GM12891 (cell line): ENCODE measurements at regions not wholly inside any gene's neighbourhood (a gene's known extent, or its start where the extent isn't known, plus 50 kb on each side); places are given as distances from the start of the nearest gene placed in this dataset.
"Not testable (repeated sequence)": the region's sequence is repeated elsewhere in the genome, so short reads cannot be mapped to it uniquely, and the experiment has no call there.

Source experiments
- DNase-seq: peaks from one replicate; pipeline ENCODE4 v3.0.0; 2011; ENCODE audit warnings: low spot score; ENCODE audit not compliant: insufficient read length
- FAIRE-seq: peaks from 2 replicates; lab custom pipeline; 2011; peaks lifted over from hg19 to GRCh38; lab: Jason Lieb, UNC
- PAX5 ChIP-seq: IDR thresholded peaks from 2 replicates; pipeline ENCODE4 v1.6.1; 2011; ENCODE audit warnings: low read length, moderate library complexity, mild to moderate bottlenecking; ENCODE audit not compliant: insufficient read depth, severe bottlenecking
- POLR2A ChIP-seq: IDR thresholded peaks from 2 replicates; pipeline ENCODE4 v1.6.1; 2011; ENCODE audit warnings: low read depth, low read length, control low read depth
- POLR2AphosphoS5 ChIP-seq: IDR thresholded peaks from 2 replicates; pipeline ENCODE4 v1.6.1; 2011; ENCODE audit warnings: low read depth, low read length, control low read depth
- POU2F2 ChIP-seq: IDR thresholded peaks from 2 replicates; pipeline ENCODE4 v1.6.1; 2011; ENCODE audit warnings: low read depth, mild to moderate bottlenecking, control low read depth, low read length, moderate library complexity
- SPI1 ChIP-seq: IDR thresholded peaks from 2 replicates; pipeline ENCODE4 v1.6.1; 2011; ENCODE audit warnings: low read depth, low read length, control low read depth
- TAF1 ChIP-seq: IDR thresholded peaks from 2 replicates; pipeline ENCODE4 v1.6.1; 2011; ENCODE audit warnings: low read depth, low read length, control low read depth

GRCh38 chr2:95755956-95756669 is 164.3 kb downstream of the TRIM43 start:
- DNase-seq, FAIRE-seq: not testable (repeated sequence)

DNA sequence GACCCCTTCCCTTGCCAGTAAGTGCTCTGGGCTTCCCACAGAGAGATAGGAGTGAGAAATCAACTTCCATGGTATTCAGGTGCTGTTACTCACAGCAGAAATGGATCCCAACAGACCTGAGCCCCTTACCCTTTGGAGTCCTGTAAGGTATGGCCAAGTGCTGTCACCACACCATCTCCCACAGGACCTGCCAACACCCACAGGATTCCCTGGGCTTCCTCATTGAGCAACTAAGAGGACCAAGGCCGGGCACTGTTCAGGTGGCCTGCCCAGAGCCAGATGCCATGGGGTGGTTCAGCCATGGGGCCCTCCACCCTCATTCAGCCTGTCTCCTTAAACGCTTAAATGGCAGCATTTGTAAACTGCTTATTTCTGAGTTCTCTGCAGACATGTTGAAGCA is 166.2 kb downstream of the TRIM43 start:
- TF ChIP-seq PAX5 (no peak), POLR2AphosphoS5 (no peak), POU2F2 (no peak), TAF1 (no peak), POLR2A (no peak), SPI1 (no peak)
- no peak for DNase-seq
- no peak for FAIRE-seq

DNA sequence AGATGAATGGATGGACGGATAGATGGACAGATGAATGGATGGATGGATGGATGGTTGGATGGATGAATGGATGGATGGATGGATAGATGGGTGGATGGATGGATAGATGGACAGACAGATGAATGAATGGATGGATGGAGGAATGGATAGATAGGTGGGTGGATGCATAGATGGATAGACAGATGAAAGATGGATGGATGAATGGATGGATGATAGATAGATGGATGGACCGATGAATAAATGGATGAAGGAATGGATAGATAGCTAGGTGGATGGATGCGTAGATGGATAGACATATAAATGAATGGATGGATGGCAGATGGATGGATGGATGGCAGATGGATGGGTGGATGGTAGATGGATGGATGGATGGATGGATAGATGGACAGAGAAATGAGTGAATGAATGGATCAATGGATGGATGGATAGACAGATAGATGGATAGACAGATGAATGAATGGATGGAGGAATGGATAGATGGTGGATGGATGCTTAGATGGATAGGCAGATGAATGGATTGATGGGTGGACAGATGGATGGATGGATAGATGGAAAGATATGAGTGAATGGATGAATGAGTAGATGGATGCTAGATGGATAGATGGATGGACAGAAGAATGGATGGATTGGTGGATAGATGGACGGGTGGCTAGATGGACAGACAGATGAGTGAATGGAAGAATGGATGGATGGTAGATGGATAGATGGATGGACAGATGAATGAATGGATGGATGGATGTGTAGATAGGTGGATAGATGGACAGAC is 167.9 kb downstream of the TRIM43 start:
- no peak for TF ChIP-seq SPI1
- TF ChIP-seq PAX5: no peak
- TF ChIP-seq POLR2AphosphoS5: no peak
- TF ChIP-seq POLR2A: no peak
- no peak for TF ChIP-seq POU2F2
- TF ChIP-seq TAF1: no peak
- DNase-seq (no peak), FAIRE-seq (no peak)

GRCh38 chr2:95760806-95761525 is 169.2 kb downstream of the TRIM43 start:
- FAIRE-seq (no peak), DNase-seq (no peak)

DNA sequence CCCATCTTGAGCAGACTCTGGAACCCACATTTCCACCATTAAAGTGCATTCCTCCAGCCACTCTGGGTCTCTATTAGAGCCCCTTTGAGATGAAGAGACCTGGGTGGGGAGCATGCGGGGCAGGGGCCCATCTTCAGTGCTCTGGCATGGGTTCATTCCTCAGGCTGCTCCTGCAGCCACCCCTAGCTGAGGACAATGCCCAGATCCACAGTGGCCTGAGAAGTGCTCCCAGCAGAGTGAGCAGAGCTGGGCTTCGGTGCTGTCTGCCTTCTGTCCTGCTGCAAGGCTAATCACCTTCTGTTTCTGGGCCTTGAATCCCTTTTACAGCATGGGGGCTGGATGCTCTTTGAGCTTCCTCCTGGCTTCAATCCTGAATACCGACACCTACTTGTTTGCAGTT is 169.8 kb downstream of the TRIM43 start:
- TF ChIP-seq SPI1 (no peak), POLR2AphosphoS5 (no peak), POU2F2 (no peak), TAF1 (no peak), PAX5 (no peak), POLR2A (no peak)
- DNase-seq (no peak), FAIRE-seq (no peak)

More at GRCh38 chr2:95760806-95761525, 169.2 kb downstream of the TRIM43 start:
- TF ChIP-seq PAX5 (no peak), POLR2AphosphoS5 (no peak), TAF1 (no peak), POLR2A (no peak), SPI1 (no peak), POU2F2 (no peak)

DNA sequence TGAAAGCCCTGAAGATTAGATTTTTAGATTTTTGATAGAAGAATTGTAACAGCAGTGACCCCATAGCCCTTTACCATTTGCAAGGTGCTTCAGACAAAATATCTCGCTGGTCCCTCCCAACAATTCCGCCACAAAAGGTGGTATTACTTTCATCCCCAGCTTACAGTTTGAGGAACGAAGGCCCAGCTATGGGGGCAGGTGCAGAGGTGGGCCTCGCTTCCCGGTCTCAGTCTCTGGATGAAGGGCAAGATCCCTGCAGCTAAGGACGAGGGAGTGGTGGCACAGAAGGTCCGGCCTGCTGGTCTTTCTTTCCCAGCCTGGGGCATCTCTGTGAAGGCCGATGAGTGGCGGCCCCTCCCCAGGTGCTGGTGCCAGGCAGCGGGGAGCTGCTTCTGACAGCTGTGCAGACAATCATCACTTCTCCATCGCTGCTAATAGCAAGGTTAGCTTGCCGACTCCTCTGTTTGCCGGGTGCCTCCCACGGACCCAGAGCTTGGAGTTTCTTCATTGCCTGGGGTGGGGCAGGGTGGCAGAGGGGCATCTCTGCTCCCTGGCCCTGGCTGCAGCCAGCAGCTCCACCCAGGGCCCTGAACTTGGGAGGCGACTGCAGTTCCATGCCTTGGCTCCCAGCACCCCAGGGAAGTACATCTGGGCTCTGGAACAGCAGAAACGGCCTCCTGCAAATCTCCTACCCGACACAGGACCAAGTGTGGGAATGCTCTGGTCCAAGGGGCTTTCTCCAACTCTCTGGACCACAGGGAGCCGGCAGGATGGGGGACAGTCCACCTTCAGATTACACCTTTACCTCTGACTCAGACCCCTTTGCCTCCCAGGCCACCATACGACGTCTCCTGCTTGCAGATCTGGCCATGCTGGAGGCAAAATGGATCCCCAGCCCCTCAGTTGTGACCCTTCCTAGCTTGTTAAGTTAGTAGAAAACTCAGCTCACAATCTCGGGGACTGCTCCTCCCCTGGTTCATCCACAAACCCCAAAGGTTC is 170.5 kb downstream of the TRIM43 start:
- not testable (repeated sequence) for FAIRE-seq, DNase-seq

DNA sequence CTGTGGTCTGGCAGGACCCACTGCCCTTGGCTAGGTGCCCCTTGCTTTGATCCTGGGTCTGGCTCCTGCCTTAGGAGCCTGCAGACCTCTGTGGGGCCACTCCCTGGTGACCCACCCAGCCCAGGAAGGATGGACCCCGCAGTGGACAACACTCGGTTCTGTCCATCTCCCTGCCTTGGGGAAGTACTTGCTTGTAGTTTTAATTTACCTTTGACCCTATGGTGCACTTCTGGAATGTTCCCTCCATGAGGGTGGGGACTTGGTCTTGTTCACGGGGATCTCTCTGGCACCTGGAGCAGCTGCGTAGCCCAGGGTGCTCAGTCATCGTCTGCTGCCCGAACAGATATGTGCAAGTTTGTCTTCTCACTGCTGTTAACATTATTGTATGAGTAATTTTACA is 171.3 kb downstream of the TRIM43 start:
- not testable (repeated sequence) for FAIRE-seq, DNase-seq

- not testable (repeated sequence) for FAIRE-seq, DNase-seq
These were observed 173.2 kb downstream of the TRIM43 start for GRCh38 chr2:95764966-95765365.

DNA sequence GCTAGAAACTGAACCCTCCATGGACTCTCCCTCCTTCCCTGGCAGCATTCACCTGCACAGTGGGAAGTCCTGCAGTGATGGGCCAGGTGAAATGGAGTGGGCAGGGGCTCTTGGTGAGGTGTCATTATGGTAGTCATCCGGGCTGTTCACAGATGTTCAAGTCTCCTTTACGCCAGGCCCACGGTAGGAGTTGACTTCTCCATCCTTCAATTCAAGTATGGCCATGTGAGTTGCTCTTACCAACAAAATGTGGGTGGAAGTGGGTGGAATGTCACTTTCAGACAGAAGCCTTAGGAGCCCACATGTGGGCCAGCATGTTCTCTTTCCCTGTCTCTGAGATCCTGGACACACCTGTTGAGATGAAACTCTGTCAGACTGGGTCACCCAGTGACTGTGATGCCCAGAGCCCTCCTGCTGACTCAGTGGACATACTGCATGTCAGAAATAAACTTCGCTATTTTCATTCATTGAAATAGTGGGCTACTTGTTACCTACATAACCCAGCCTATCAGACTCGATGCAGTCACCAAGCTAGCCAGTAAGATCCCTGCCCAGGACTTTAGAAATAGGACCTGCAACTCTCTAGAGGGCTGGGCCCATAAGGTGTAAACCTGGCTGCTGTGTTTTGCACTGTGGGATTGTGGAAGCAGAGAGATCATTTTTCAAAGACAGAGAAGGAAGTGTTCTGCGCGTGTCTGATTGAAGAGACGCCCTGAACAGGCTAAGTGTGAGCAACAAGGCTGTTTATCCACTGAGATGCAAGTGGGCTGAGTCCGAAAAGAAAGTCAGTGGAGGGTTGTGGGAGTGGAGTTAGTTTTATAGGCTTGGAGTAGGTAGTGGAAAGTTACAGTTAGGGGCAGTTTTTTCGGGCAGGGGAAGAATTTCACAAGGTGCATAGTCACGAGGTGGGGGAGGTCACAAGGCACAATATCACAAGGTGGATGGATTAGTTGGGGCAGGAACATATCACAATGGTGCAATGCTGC is 174.4 kb downstream of the TRIM43 start:
- not testable (repeated sequence) for DNase-seq
- FAIRE-seq: peak; percentile 23

DNA sequence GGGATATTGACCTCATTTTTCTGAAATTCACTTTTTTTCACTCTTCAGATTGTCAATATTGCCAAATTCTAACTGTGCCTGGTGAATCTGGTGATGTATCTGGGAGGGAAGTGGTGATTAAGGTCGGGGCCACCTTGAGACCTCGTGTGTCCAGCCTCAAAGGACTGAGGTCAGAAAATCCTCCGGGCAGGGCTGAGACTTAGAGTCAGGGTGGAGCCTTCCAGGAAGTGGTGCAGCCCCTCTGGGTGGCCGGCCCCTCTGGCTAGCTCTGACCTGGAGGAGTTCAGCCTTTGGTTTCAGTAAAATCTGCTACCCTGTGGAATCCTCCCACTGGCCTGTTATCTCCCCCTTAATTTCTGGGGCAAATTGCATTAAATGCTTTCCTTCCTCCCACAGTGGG is 175.7 kb downstream of the TRIM43 start:
- not testable (repeated sequence) for FAIRE-seq, DNase-seq

DNA sequence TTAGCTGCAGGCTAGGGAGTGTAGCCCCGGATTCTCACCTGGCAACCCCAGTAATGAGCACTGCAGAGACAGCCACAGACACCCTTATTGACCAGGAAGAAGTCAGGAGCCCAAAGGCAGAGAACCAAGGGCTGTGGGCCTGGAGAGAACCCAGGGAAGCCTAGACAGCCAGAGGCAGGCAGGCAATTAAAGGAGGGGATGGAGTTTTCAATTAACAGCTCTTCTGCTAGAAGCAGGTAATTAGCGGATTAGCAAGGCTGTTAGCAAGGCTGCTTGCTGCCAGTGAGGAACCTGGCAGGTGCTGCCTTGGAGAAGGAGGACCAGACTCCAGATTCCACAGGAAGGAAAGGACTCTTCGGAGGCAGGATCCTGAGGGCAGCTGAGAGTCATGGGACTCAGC is 176.1 kb downstream of the TRIM43 start:
- not testable (repeated sequence) for DNase-seq, FAIRE-seq

GRCh38 chr2:95769256-95769655 is 177.5 kb downstream of the TRIM43 start:
- not testable (repeated sequence) for DNase-seq, FAIRE-seq

DNA sequence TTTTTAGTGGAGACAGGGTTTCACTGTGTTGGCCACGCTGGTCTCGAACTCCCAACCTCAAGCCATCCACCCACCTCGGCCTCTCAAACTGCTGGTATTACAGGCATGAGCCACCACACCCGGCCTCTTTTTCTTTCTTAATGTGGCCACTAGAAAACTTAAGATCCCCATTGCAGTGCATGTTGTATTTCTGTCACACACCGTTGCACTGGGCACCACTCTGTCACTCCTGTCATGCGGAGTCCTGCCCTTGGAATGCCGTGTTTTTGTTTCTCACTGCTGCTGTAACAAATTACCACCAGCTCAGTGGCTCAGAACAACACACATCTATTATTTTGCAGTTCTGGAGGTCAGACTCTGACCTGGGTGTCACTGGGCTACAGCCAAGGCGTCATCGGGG is 178.9 kb downstream of the TRIM43 start:
- not testable (repeated sequence) for FAIRE-seq, DNase-seq
